NCI-H128 (cell line): ENCODE measurements at regions not wholly inside any gene's neighbourhood (a gene's known extent, or its start where the extent isn't known, plus 50 kb on each side); places are given as distances from the start of the nearest gene placed in this dataset.

Source experiments
- DNase-seq: peaks from one replicate; lab custom pipeline; 2025; ENCODE audit not compliant: unreplicated experiment; lab: John Stamatoyannopoulos, UW

DNA sequence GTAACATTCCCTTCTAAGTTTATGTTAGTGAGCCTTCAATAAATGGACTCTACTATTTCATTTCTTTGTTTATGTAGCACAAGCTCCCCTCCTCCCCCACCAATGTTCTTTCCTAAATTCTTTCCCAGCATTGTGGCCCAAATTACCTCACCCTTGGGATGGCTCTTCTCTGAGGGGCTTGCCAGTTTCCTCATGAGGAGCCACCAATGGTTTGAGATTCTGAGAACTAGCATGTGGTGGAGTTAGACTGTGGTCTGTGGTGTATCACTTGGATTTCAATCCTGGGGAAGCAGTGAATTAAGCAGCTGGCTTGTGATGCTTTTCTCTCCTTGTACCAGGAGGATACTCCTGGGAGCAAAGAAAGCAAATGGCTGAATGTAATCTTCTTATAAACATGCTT lies 50.0 kb upstream of the NPHP3 start:
- DNase-seq, result no peak
